Panc1 (cell line): ENCODE measurements at regions not wholly inside any gene's neighbourhood (a gene's known extent, or its start where the extent isn't known, plus 50 kb on each side); places are given as distances from the start of the nearest gene placed in this dataset.
"Not testable (repeated sequence)": the region's sequence is repeated elsewhere in the genome, so short reads cannot be mapped to it uniquely, and the experiment has no call there.

Source experiments
- POLR2AphosphoS5 ChIP-seq: IDR thresholded peaks from 2 replicates; pipeline ENCODE4 v1.6.1; 2012; ENCODE audit warnings: mild to moderate bottlenecking, low read depth, low read length, moderate library complexity
- TF ChIP-seq, protein P1 (sequence below): fragments of 450-650 bp; IDR thresholded peaks from 2 replicates; pipeline ENCODE4 v1.5.1; 2017; ENCODE audit warnings: mild to moderate bottlenecking
- TF ChIP-seq, protein P2 (sequence below), 2 experiments: IDR thresholded peaks; 2 replicates each; pipeline ENCODE4 v1.6.1; 2011 to 2012; ENCODE audit warnings: low read depth in 2 of 2, control low read depth in 1 of 2, low read length in 1 of 2, mild to moderate bottlenecking in 1 of 2, moderate library complexity in 1 of 2; ENCODE audit not compliant: insufficient read depth in 1 of 2

DNA sequence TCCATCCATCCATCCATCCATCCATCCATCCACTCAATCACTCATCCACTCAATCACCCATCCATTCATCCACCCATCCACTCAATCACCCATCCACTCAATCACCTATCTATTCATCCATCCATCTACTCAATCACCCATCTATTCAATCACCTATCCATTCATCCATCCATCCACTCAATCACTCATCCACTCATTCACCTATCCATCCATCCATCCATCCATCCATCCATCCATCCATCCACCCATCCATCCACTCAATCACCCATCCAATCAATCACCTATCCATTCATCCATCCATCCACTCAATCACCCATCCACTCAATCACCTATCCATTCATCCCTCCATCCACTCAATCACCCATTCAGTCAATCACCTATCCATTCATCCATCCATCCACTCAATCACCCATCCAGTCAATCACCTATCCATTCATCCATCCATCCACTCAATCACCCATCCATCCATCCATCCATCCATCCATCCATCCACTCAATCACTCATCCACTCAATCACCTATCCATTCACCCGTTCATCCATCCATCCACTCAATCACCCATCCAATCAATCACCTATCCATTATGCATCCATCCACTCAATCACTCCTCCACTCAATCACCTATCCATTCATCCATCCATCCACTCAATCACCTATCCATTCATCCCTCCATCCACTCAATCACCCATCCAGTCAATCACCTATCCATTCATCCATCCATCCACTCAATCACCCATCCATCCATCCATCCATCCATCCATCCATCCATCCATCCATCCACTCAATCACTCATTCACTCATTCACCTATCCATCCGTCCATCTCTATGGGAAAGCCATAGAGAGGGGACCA lies 114.7 kb upstream of the ZBTB40 start:
- TF ChIP-seq, protein P1, sequence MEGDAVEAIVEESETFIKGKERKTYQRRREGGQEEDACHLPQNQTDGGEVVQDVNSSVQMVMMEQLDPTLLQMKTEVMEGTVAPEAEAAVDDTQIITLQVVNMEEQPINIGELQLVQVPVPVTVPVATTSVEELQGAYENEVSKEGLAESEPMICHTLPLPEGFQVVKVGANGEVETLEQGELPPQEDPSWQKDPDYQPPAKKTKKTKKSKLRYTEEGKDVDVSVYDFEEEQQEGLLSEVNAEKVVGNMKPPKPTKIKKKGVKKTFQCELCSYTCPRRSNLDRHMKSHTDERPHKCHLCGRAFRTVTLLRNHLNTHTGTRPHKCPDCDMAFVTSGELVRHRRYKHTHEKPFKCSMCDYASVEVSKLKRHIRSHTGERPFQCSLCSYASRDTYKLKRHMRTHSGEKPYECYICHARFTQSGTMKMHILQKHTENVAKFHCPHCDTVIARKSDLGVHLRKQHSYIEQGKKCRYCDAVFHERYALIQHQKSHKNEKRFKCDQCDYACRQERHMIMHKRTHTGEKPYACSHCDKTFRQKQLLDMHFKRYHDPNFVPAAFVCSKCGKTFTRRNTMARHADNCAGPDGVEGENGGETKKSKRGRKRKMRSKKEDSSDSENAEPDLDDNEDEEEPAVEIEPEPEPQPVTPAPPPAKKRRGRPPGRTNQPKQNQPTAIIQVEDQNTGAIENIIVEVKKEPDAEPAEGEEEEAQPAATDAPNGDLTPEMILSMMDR = not testable (repeated sequence)
- not testable (repeated sequence) for TF ChIP-seq POLR2AphosphoS5
- TF ChIP-seq, protein P2, sequence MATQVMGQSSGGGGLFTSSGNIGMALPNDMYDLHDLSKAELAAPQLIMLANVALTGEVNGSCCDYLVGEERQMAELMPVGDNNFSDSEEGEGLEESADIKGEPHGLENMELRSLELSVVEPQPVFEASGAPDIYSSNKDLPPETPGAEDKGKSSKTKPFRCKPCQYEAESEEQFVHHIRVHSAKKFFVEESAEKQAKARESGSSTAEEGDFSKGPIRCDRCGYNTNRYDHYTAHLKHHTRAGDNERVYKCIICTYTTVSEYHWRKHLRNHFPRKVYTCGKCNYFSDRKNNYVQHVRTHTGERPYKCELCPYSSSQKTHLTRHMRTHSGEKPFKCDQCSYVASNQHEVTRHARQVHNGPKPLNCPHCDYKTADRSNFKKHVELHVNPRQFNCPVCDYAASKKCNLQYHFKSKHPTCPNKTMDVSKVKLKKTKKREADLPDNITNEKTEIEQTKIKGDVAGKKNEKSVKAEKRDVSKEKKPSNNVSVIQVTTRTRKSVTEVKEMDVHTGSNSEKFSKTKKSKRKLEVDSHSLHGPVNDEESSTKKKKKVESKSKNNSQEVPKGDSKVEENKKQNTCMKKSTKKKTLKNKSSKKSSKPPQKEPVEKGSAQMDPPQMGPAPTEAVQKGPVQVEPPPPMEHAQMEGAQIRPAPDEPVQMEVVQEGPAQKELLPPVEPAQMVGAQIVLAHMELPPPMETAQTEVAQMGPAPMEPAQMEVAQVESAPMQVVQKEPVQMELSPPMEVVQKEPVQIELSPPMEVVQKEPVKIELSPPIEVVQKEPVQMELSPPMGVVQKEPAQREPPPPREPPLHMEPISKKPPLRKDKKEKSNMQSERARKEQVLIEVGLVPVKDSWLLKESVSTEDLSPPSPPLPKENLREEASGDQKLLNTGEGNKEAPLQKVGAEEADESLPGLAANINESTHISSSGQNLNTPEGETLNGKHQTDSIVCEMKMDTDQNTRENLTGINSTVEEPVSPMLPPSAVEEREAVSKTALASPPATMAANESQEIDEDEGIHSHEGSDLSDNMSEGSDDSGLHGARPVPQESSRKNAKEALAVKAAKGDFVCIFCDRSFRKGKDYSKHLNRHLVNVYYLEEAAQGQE (IDR thresholded peaks at IDR 0.05; ENCODE audit: insufficient read depth in 1 of 2, low read depth in 2 of 2, low read length in 1 of 2) = not testable (repeated sequence)
